ENCODE measurements at regions not wholly inside any gene's neighbourhood (a gene's known extent, or its start where the extent isn't known, plus 50 kb on each side); places are given as distances from the start of the nearest gene placed in this dataset.
A peak's percentile ranks its signal among the peaks of the same experiment; 100 is the strongest.

DNA sequence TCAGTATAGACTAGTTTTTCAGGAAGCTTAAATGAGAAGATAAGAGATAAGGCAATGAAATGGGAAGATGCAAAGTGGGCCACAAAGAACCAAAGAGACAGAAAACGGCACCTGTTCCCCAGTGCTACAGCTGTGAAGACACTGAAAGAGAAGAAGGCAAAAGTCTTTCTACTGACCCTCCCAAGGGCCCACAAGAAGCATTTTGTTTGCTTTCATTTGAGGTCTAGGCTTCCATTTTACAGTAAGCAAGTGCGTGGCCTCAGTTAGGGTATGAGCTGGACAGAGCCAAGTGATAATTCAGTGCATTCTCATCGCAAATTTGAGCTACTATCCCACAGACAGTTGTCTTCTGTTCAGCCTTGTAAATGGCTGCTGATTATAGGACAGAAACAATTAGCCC is 53.4 kb upstream of the STK17B start:
- DNase-seq (ENCODE audit: low spot score): no peak

GRCh38 chr2:196225213-196225612 is 53.8 kb upstream of the STK17B start:
- no peak for DNase-seq (ENCODE audit: low spot score)

GRCh38 chr2:196226058-196226706 is 54.8 kb upstream of the STK17B start:
- no peak for DNase-seq (ENCODE audit: low spot score)

DNA sequence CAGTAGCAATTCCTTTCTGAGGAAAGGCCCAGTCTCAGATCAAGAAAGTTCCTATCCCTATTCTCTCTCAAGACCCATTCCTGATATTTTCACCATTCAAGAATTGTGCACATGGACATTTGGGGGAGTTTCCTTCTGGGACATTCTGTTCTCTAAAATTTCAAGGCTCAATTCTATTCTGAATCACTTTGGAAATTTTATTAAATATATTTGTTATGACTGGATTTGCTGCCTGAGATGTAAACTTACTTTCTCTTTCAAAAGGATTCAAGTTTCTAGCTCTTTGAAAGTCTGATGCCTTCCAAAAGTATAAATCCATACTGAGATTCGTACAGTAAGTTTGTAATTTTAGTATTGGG is 55.3 kb upstream of the STK17B start:
- no peak for DNase-seq (ENCODE audit: low spot score)

- DNase-seq (ENCODE audit: low spot score): no peak
These were observed 57.6 kb upstream of the STK17B start for GRCh38 chr2:196229013-196229412.

DNA sequence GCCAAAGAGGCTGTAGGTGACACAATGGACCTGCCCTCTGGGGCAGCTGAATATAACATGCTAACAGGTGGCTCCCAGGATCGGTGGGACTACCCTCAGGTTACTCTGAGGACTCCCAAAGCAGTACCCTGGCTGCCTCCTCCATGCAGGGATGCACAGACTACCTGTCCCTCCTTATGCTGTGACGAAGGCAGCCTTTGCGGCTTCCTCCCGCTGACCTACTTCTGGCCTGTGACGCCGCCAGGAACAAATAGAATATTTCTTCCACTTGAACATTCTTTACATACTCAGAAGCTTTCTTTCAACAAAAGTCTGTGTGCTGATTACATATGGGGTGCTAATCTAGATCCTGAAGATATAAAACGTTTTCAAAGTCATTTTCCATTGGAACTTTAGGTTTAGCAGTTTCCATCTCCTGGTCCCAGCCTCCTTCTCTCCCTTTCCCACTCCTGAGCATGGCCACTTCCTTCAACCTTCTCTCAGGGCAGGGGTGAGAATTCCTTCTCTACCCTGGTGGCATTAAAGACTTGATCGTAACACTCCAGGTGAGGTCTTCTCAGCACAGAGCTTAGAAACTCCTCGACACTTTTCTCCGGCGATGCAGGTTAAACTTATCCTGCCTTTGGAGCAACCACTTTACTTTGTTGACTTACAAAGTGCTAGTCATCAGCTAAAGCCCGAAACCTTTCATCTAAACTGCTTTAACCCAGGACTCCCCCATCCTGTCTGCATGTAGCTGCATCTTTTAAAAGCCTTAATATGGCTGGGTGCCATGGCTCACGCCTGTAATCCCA is 58.9 kb upstream of the STK17B start:
- no peak for DNase-seq (ENCODE audit: low spot score)

DNA sequence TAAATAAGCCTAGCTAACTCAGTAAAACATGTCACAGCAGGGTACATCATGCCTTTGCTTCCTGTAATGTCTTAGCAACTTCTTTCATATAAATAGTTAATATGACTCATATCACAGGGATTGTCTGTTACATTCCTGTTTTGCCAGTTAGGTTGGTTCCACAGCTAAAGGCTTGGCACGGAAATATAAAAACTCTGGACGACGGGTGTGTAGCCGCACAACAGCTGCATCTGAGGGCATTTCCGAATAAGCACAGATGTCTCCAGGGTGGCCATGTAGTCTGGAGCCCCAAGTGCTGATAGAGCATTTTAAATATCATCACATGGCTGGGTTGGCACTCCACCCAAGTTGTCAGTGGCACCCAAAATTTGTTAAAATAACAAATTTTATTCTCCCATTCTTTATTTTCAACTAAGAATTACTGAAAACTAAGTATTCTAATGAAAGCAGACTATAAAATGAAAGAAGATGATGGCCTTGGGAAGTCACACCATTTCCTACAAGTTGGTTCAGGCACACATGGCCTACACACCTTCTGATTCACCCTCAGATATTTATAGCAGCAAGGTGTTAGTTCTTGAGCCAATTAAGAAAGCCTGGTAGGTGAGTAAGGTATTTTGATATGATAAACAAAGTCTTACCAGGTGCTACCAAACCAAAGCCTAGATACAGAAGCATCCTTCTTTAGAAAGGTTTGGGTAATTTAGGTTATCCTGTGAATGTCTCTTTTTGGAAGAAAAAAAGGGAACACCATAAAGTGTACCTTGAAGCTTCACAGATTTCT is 61.8 kb upstream of the STK17B start:
- DNase-seq (ENCODE audit: low spot score): peak; percentile 64

DNA sequence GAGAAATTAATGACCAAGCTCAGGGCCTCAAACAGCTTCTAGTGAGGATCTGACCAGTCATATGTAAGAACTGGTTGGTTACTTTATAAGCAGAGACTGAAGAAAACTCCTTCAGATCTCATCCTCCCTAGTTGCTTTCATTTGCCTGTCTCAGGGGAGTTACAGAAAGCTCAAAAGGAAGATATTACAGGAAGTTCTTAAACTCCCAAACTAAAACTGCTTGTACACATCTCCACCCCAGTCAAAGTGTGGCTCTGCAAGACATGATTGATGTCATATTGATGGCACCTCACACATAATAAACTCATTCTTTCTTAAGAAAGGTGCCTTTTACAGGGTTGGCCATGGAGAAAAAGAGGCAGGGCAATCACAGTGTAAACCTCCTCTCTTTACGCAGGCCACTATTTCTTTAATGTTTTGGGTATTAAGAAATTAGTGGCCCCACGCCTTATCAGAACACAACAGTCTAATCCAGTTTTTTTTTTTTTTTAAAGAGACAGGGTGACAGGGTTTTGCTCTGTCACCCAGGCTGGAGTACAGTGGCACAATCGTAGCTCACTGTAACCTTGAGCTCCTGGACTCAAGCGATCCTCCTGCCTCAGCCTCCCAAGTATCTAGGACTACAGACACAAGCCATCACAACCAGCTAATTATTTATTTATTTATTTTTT is 62.6 kb upstream of the STK17B start:
- DNase-seq (ENCODE audit: low spot score): no peak

- DNase-seq (ENCODE audit: low spot score): no peak
These were observed 63.3 kb upstream of the STK17B start for GRCh38 chr2:196234672-196235071.

- DNase-seq (ENCODE audit: low spot score): no peak
These were observed 67.5 kb upstream of the STK17B start for GRCh38 chr2:196238836-196239380.

GRCh38 chr2:196239622-196240587 is 68.5 kb upstream of the STK17B start:
- peak; percentile 69 for DNase-seq (ENCODE audit: low spot score)

DNA sequence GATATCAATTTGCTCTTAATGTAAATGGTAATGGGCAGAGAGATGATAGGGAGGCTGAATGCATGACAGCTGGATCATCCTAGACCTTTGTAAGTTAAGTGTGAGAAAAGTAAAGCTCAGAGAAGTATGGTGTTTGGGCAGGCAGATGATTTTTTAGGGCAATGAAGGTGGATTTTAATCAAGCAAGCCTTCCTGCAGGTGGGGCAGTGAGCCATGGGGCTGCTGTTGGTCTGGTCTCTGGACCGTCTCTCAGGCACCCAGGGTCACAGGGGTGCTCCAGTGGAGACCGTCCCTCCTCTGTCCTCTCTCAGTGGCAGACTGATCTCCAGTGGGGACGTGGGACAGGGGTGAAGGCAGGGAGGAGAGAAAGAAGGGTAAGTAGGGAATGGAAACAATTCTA is 69.8 kb upstream of the STK17B start:
- DNase-seq (ENCODE audit: low spot score): no peak

DNA sequence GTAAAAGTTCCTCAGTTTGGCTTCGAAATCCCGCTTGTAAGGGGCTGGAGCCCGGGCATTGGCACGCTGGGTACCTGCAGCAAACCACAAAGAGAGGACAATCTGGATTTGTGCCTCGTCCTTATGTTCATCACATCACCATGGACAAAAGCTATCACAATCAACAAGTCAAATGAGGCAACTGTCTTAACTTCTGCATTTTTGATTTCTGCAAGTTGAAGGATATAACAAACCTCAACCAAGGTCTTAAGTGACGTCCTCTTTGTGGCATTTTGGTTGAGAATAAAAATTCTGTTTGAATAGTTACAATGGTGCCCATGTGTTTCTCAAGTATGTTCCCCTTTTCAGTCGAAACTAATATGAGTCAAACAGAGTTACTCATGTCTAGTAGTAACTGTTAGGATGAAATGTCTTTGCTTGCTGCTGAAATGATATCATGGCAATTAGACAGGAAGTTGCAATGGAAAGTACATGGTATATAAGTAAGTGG is 70.8 kb upstream of the STK17B start:
- no peak for DNase-seq (ENCODE audit: low spot score)

- DNase-seq (ENCODE audit: low spot score): no peak
These were observed 73.1 kb upstream of the STK17B start for GRCh38 chr2:196244516-196244915.

GRCh38 chr2:196244966-196245365 is 73.6 kb upstream of the STK17B start:
- DNase-seq (ENCODE audit: low spot score): no peak

DNA sequence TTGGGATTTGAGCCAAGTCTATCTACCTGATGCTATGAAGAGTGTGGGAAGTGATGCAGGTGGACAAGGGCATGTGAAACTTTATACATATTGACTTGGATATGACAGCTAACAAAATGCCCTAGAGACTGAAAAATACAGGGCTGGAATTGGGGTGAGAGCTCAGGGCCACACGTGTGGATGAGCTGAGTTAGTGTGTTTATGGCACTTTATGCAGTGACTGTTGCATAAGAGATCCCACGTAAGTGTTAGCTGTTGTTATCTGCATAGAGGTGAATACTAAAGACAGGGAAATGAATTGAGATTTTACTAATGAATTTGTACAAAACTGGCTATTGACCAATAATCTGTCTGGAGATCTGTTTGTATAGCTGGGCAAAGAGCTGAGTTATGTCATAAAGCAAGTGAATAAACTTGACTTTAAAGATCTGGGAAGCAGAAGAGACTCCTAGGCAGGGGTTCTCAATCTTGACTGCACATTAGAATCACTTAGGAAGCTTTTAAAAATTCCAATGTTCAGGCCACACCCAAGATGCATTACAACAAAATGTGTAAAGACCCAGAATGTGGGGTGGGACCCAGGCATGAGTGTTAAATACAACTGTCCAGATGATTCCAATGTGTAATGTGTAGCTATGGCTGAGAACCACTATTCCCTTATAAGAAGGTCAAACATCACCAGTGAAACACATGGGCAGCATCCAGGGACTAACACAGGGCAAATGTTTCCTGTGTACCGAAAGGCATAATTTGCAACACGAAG is 74.2 kb upstream of the STK17B start:
- DNase-seq (ENCODE audit: low spot score): no peak

DNA sequence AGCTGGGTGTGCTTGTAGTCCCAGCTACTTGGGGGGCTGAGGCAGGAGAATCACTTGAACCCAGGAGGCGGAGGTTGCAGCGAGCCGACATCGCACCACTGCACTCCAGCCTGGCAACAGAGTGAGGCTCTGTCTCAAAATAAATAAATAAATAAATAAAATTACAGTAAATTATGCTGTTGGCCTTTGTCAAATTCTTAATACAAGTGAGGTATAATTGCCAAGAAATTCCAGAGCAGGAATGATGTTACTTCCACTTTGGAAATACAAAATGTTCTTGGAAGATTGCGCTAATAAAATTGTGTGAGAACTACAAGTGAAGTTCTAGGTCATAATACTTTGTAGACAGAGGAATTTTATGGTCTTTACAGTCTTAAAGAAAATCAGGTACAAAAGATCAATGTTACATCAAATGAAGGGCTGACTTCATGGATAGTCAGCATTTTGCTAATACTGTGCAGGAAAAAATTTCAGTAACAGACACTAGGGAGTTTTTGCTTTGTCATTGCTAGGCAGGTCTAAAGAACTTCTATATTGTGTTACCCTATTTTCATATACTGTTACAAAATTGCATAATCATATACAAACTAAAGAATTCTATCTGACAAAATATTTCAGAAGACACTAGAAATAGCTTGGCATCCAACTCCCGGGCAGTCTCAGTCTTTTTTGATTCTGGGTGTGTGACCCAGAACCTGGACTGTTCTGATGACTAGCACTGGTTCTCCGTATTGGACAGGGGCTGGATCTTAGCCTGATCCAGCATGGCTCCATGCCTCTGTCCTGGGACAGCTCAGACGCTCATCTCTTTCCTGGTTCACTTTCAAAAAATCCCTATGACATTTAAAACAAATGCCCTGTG is 76.0 kb upstream of the STK17B start:
- no peak for DNase-seq (ENCODE audit: low spot score)

DNA sequence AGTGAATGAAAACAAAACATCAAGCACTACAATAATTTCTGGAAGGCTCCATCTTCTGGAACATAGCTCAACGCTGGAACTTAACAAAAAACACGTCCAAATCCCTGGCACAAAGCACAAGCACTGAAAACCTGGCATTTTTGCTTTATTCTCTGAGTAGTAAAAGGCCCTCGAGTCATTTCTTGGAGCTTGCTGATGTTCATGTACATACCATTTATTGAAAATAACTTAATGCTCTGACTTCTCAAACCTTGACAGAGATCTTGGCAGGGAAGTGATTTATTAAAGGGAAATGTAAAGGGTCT is 76.5 kb upstream of the STK17B start:
- no peak for DNase-seq (ENCODE audit: low spot score)

DNA sequence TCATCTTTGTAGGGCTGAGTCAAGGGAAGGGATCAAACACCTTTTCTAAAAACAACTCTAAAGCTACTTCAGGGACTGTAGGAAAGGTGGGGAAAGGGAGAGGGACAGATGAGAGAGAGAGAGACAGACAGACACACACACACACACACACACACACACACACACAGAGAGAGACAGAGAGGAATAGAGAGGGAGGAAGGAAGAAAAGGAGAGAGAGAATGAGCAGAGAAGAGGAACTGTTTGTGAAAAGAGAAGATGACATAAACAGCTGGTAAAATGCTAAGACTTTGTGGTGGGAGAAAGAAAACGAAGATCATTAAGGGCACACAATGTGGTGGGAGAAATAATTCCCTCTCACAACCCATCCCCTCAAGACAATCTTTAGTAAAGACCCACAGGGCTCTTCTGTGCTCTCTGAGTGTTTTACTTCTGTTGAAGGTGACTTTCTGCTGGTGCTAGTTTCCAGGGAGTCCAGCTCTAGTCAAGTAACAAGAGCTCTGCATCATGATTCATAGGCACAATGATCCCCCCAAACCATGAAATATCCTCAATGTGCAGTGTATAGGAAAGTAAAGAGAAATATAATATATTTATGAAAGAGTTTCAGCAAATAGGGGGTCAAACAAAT is 77.2 kb upstream of the STK17B start:
- DNase-seq (ENCODE audit: low spot score): no peak
